HCT116 (cell line): ENCODE measurements at regions not wholly inside any gene's neighbourhood (a gene's known extent, or its start where the extent isn't known, plus 50 kb on each side); places are given as distances from the start of the nearest gene placed in this dataset.

ENCODE experiments used
- CEBPB ChIP-seq: IDR thresholded peaks from 2 replicates; pipeline ENCODE4 v1.6.1; 2012; ENCODE audit warnings: low read depth
- EZH2 ChIP-seq: fragments of 200-600 bp; sonication (generic); IDR thresholded peaks from 2 replicates; pipeline ENCODE4 v1.6.1; 2017; ENCODE audit warnings: antibody characterized with exemption, mixed run types
- EZH2phosphoT487 ChIP-seq: fragments of 200-600 bp; IDR thresholded peaks from 2 replicates; pipeline ENCODE4 v1.6.1; 2018; ENCODE audit warnings: antibody characterized with exemption, borderline replicate concordance
- MAX ChIP-seq: IDR thresholded peaks from 2 replicates; pipeline ENCODE4 v1.6.1; 2012
- POLR2A ChIP-seq: IDR thresholded peaks from 2 replicates; pipeline ENCODE4 v1.7.0; 2011; ENCODE audit warnings: borderline replicate concordance; ENCODE audit not compliant: insufficient read depth, insufficient read length; ENCODE audit errors: extremely low read depth
- POLR2AphosphoS5 ChIP-seq: IDR thresholded peaks from 2 replicates; pipeline ENCODE4 v1.6.1; 2011; ENCODE audit warnings: mild to moderate bottlenecking, low read depth, low read length, moderate library complexity
- RAD21 ChIP-seq: IDR thresholded peaks from 2 replicates; pipeline ENCODE4 v1.6.1; 2012; ENCODE audit warnings: low read depth, mild to moderate bottlenecking
- SRF ChIP-seq: IDR thresholded peaks from 2 replicates; pipeline ENCODE4 v1.6.1; 2012; ENCODE audit warnings: low read depth
- TCF7L2 ChIP-seq: IDR thresholded peaks from 2 replicates; pipeline ENCODE4 v1.7.0; 2011; ENCODE audit warnings: borderline replicate concordance, inconsistent platforms; ENCODE audit not compliant: insufficient read depth, insufficient read length; ENCODE audit errors: extremely low read depth
- ZNF274 ChIP-seq: fragments of 200-500 bp; sonication (Bioruptor generic); IDR thresholded peaks from 2 replicates; pipeline ENCODE4 v1.6.1; 2014; ENCODE audit warnings: mild to moderate bottlenecking, low read depth, low read length, inconsistent platforms
- TF ChIP-seq, protein P1 (sequence below), 3 experiments: fragments of 200-600 bp in 1 of 3; sonication (generic) in 1 of 3; IDR thresholded peaks in 2 of 3; conservative IDR thresholded peaks in 1 of 3; 2 replicates each; pipeline ENCODE4 v1.5.1; 2012 to 2017; ENCODE audit warnings: low read depth in 2 of 3, low read length in 2 of 3, antibody characterized with exemption in 1 of 3, borderline replicate concordance in 1 of 3, control low read depth in 1 of 3, mild to moderate bottlenecking in 1 of 3, mixed read lengths in 1 of 3, mixed run types in 1 of 3, moderate library complexity in 1 of 3; ENCODE audit not compliant: insufficient read depth in 1 of 3

- TF ChIP-seq SRF (no peak), CEBPB (no peak), EZH2phosphoT487 (no peak), POLR2A (no peak), EZH2 (no peak), RAD21 (no peak), MAX (no peak), POLR2AphosphoS5 (no peak), TCF7L2 (no peak), ZNF274 (no peak)
- TF ChIP-seq, protein P1, sequence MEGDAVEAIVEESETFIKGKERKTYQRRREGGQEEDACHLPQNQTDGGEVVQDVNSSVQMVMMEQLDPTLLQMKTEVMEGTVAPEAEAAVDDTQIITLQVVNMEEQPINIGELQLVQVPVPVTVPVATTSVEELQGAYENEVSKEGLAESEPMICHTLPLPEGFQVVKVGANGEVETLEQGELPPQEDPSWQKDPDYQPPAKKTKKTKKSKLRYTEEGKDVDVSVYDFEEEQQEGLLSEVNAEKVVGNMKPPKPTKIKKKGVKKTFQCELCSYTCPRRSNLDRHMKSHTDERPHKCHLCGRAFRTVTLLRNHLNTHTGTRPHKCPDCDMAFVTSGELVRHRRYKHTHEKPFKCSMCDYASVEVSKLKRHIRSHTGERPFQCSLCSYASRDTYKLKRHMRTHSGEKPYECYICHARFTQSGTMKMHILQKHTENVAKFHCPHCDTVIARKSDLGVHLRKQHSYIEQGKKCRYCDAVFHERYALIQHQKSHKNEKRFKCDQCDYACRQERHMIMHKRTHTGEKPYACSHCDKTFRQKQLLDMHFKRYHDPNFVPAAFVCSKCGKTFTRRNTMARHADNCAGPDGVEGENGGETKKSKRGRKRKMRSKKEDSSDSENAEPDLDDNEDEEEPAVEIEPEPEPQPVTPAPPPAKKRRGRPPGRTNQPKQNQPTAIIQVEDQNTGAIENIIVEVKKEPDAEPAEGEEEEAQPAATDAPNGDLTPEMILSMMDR (IDR thresholded peaks at IDR 0.05 in 2 of 3, conservative IDR thresholded peaks at IDR 0.05 in 1 of 3; ENCODE audit: borderline replicate concordance in 1 of 3, insufficient read depth in 1 of 3, low read depth in 2 of 3, low read length in 2 of 3) = no peak
Measured at GRCh38 chr4:120517966-120518365, 404.6 kb downstream of the PRDM5 start.
